GM18505 (cell line): ENCODE measurements at regions not wholly inside any gene's neighbourhood (a gene's known extent, or its start where the extent isn't known, plus 50 kb on each side); places are given as distances from the start of the nearest gene placed in this dataset.

Experiments used
- ATAC-seq: cut with Tn5 transposase; IDR thresholded peaks from one replicate; pipeline ENCODE4 v1.9.1; 2021; ENCODE audit not compliant: unreplicated experiment
- POLR2A ChIP-seq: IDR thresholded peaks from 4 replicates; pipeline ENCODE4 v1.6.1; 2011; ENCODE audit warnings: borderline replicate concordance; ENCODE audit not compliant: insufficient read depth, insufficient read length; ENCODE audit errors: extremely low read depth

- no peak for TF ChIP-seq POLR2A
- no peak for ATAC-seq
Measured at GRCh38 chr5:72005671-72006070, 101.6 kb upstream of the MAP1B start.

GRCh38 chr5:72006361-72006760, 100.9 kb upstream of the MAP1B start:
- ATAC-seq: no peak
- TF ChIP-seq POLR2A: no peak

GRCh38 chr5:72007336-72008111, 99.8 kb upstream of the MAP1B start:
- no peak for TF ChIP-seq POLR2A
- no peak for ATAC-seq

- ATAC-seq: no peak
- no peak for TF ChIP-seq POLR2A
Measured at GRCh38 chr5:72009280-72009679, 98.0 kb upstream of the MAP1B start.

- no peak for ATAC-seq
- no peak for TF ChIP-seq POLR2A
Measured at GRCh38 chr5:72010430-72010829, 96.8 kb upstream of the MAP1B start.

GRCh38 chr5:72012906-72013305, 94.4 kb upstream of the MAP1B start:
- no peak for TF ChIP-seq POLR2A
- ATAC-seq: no peak

- TF ChIP-seq POLR2A: no peak
- no peak for ATAC-seq
Measured at GRCh38 chr5:72013766-72014624, 93.3 kb upstream of the MAP1B start.

- TF ChIP-seq POLR2A: no peak
- no peak for ATAC-seq
Measured at GRCh38 chr5:72015103-72015548, 92.1 kb upstream of the MAP1B start.

- ATAC-seq: no peak
- no peak for TF ChIP-seq POLR2A
Measured at GRCh38 chr5:72018143-72018803, 89.0 kb upstream of the MAP1B start.

- no peak for TF ChIP-seq POLR2A
- no peak for ATAC-seq
Measured at GRCh38 chr5:72020161-72020983, 86.9 kb upstream of the MAP1B start.

- TF ChIP-seq POLR2A: no peak
- ATAC-seq: no peak
Measured at GRCh38 chr5:72021651-72022357, 85.5 kb upstream of the MAP1B start.

GRCh38 chr5:72028382-72028781, 78.9 kb upstream of the MAP1B start:
- no peak for TF ChIP-seq POLR2A
- no peak for ATAC-seq
